ENCODE measurements at regions not wholly inside any gene's neighbourhood (a gene's known extent, or its start where the extent isn't known, plus 50 kb on each side); places are given as distances from the start of the nearest gene placed in this dataset.
"Not testable (repeated sequence)": the region's sequence is repeated elsewhere in the genome, so short reads cannot be mapped to it uniquely, and the experiment has no call there.

DNA sequence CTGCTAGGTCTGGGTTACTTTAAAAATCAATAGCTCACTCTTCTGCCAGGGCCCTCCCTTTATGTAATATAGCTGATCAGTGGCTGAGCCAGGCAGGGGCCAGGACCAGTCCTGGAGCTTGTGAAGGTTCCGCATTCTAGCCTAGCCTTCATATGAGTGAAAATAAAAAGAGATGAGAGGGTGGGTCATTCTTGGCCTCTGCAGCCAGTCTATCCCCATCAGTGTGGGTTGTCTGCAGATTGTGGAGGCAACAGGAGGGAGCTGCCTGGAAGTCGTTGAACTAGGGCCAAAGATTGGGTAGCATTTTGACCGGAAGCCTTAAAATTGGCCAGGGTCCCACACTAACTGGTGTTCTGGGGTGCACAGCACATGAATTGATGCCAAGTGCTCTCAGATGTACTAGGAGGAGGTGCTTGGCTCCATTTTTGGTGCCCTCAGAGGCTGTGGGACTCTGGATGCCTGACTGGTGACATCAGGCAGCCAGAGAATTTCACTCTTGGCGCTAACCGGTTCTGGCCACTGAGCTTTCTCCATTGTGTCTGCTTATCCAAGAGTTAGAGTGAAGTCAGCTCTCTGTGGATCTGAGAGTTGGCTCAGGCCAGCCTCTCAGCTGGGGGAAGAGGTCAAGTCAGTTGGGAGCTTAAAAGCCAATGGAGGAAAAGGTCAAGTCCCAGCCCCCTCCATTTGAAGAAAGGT lies 66.5 kb upstream of the IKBKE start:
- POLR2A ChIA-PET; H3K27me3 ChIP-seq (replicated peaks; ENCODE audit: control insufficient read depth, insufficient read depth, low read length); H3K9me3 Mint-ChIP-seq (ENCODE audit: unreplicated experiment); H3K4me3 ChIP-seq (ENCODE audit: low read depth, low read length); H3K9me3 ChIP-seq; H3K27me3 Mint-ChIP-seq (ENCODE audit: insufficient read depth, unreplicated experiment); H3K4me1 Mint-ChIP-seq (ENCODE audit: low read depth, unreplicated experiment); H3K36me3 ChIP-seq (ENCODE audit: control insufficient read depth, insufficient read depth, low read length); H3K4me3 Mint-ChIP-seq (ENCODE audit: unreplicated experiment); DNase-seq; BruUV-seq (replicated peaks); H3K4me1 ChIP-seq; intact Hi-C loops (cut with micrococcal nuclease; ENCODE audit: unreplicated experiment); H3K27ac Mint-ChIP-seq (ENCODE audit: unreplicated experiment); CTCF ChIA-PET; H3K36me3 Mint-ChIP-seq (ENCODE audit: insufficient read depth, unreplicated experiment): not testable (repeated sequence)

DNA sequence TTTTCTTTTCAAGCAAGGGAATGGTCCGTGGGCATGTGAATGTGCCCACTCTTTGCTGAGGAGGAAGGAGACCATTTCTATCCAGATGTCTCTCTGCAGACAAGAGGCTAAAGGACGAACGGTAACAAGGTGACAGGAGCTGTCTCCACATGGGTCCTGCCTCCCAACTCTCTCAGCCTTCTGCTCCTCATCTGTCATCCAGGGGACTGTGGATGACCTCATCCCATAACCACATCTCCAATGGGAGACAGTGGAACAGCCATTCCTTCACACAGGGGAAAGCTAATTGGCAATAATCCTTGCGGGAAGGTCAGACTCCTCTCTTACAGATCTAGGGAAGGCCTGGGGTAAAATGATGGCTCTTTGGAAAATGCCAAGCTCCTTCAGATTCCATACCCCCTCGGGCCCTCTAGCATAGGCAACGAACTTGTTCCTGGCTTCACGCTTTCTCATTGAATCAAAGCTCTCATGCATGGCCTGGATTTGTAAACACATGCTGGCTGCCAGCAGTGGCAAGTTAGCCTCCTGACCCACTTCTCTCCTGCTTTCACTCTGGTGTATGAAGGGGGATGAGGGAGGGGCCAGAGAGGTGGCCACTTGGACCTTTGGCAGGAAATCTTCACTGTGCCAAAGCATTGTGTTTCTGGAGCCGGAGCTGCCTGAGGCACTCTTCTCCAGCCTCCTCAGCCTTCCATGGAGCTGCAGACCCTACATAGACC lies 65.8 kb upstream of the IKBKE start:
- H3K9me3 ChIP-seq; H3K4me1 ChIP-seq; H3K27me3 ChIP-seq (replicated peaks; ENCODE audit: control insufficient read depth, insufficient read depth, low read length); H3K4me3 ChIP-seq (ENCODE audit: low read depth, low read length); intact Hi-C loops (cut with micrococcal nuclease; ENCODE audit: unreplicated experiment); H3K36me3 Mint-ChIP-seq (ENCODE audit: insufficient read depth, unreplicated experiment); BruUV-seq (replicated peaks); H3K4me3 Mint-ChIP-seq (ENCODE audit: unreplicated experiment); DNase-seq; CTCF ChIA-PET; H3K4me1 Mint-ChIP-seq (ENCODE audit: low read depth, unreplicated experiment); H3K9me3 Mint-ChIP-seq (ENCODE audit: unreplicated experiment); H3K27ac Mint-ChIP-seq (ENCODE audit: unreplicated experiment); H3K27me3 Mint-ChIP-seq (ENCODE audit: insufficient read depth, unreplicated experiment); H3K36me3 ChIP-seq (ENCODE audit: control insufficient read depth, insufficient read depth, low read length); POLR2A ChIA-PET: not testable (repeated sequence)

DNA sequence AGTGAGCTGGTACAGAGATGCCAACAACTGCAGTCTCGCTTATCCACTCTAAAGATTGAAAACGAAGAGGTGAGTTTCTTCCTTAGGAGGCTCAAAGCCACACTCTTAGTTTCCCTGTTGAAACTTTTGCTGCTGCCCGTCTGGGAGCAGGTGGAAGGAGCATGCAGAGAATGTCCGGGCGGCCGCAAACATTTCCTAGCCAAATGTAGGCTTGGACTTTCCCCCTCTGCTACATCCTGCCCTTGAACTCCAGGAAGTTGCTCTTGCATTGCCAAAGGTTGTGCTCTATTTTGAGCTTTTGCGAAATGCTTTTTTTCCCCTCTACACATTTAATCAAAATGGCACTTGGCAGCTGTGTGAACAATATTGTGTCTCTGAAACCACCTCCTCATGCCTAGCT lies 65.0 kb upstream of the IKBKE start:
- H3K36me3 ChIP-seq (ENCODE audit: control insufficient read depth, insufficient read depth, low read length); intact Hi-C loops (cut with micrococcal nuclease; ENCODE audit: unreplicated experiment); H3K4me3 ChIP-seq (ENCODE audit: low read depth, low read length); BruUV-seq (replicated peaks); H3K4me3 Mint-ChIP-seq (ENCODE audit: unreplicated experiment); DNase-seq; H3K27me3 Mint-ChIP-seq (ENCODE audit: insufficient read depth, unreplicated experiment); H3K4me1 ChIP-seq; H3K27me3 ChIP-seq (replicated peaks; ENCODE audit: control insufficient read depth, insufficient read depth, low read length); H3K4me1 Mint-ChIP-seq (ENCODE audit: low read depth, unreplicated experiment); CTCF ChIA-PET; H3K9me3 ChIP-seq; H3K36me3 Mint-ChIP-seq (ENCODE audit: insufficient read depth, unreplicated experiment); H3K27ac Mint-ChIP-seq (ENCODE audit: unreplicated experiment); POLR2A ChIA-PET; H3K9me3 Mint-ChIP-seq (ENCODE audit: unreplicated experiment): not testable (repeated sequence)

DNA sequence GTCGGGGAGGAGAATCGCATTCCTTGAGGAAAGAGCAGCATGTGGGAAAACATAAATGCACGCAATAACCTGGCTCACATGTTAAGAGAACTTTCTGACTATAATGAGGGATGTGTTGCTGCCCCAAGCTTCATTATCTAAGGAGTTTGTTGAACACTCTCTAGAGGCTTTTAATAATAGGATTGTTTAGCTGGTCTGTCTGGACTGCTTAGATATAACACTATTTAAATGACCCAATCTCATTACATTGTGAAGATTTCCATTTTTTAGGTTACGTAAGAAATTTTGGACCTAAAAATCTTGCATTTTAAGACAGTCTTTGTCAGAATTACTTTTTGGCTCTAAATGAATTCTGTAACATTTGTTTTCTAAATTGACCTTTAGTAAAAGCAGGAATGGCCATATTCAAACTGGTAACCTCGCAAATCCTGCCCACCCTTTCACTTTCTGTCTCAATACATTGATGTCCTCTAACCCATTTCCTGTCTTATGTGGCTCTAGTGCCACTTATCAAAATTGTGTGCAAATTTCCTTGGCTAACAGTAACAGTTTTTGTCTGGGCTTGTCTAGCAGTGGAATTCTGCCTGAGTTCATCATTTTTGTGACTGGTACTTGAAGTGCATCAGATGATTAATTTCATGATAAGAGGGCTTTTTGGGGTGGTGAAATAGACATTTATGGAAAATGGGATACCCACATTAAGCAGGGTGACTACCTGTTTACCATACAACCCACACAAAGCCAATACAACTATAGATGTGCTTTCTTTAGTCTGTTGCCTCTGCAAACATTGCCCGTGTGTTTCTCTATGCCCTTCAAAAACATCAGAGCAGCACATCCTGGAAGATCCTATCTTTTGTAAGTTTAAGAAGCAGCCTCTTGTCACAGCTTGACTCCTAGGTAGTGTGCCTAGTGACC lies 61.6 kb upstream of the IKBKE start:
- DNase-seq; H3K9me3 ChIP-seq; H3K36me3 ChIP-seq (ENCODE audit: control insufficient read depth, insufficient read depth, low read length); H3K4me1 Mint-ChIP-seq (ENCODE audit: low read depth, unreplicated experiment); intact Hi-C loops (cut with micrococcal nuclease; ENCODE audit: unreplicated experiment); H3K27me3 ChIP-seq (replicated peaks; ENCODE audit: control insufficient read depth, insufficient read depth, low read length); H3K36me3 Mint-ChIP-seq (ENCODE audit: insufficient read depth, unreplicated experiment); H3K27ac Mint-ChIP-seq (ENCODE audit: unreplicated experiment); H3K4me3 Mint-ChIP-seq (ENCODE audit: unreplicated experiment); H3K4me3 ChIP-seq (ENCODE audit: low read depth, low read length); H3K27me3 Mint-ChIP-seq (ENCODE audit: insufficient read depth, unreplicated experiment); POLR2A ChIA-PET; BruUV-seq (replicated peaks); H3K9me3 Mint-ChIP-seq (ENCODE audit: unreplicated experiment); H3K4me1 ChIP-seq; CTCF ChIA-PET: not testable (repeated sequence)
